ENCODE measurements at regions not wholly inside any gene's neighbourhood (a gene's known extent, or its start where the extent isn't known, plus 50 kb on each side); places are given as distances from the start of the nearest gene placed in this dataset.
"Not testable (repeated sequence)": the region's sequence is repeated elsewhere in the genome, so short reads cannot be mapped to it uniquely, and the experiment has no call there.

GRCh38 chr7:82701949-82702348 lies 258.4 kb upstream of the CACNA2D1 start:
- in situ Hi-C loops (cut with MboI; ENCODE audit: low sequenced_read_pairs) = no loop called here

GRCh38 chr7:82700741-82701140 lies 257.2 kb upstream of the CACNA2D1 start:
- in situ Hi-C loops (cut with MboI; ENCODE audit: low sequenced_read_pairs) = no loop called here

- in situ Hi-C loops (cut with MboI; ENCODE audit: low sequenced_read_pairs) = no loop called here
These were observed 256.2 kb upstream of the CACNA2D1 start for GRCh38 chr7:82699773-82700186.

- in situ Hi-C loops (cut with MboI; ENCODE audit: low sequenced_read_pairs) = no loop called here
These were observed 254.3 kb upstream of the CACNA2D1 start for GRCh38 chr7:82697897-82698296.

GRCh38 chr7:82696631-82697030 lies 253.1 kb upstream of the CACNA2D1 start:
- in situ Hi-C loops (cut with MboI; ENCODE audit: low sequenced_read_pairs) = no loop called here

GRCh38 chr7:82694022-82694421 lies 250.4 kb upstream of the CACNA2D1 start:
- in situ Hi-C loops (cut with MboI; ENCODE audit: low sequenced_read_pairs) = no loop called here

- in situ Hi-C loops (cut with MboI; ENCODE audit: low sequenced_read_pairs) = no loop called here
These were observed 247.4 kb upstream of the CACNA2D1 start for GRCh38 chr7:82690929-82691328.

GRCh38 chr7:82685214-82685613 lies 241.6 kb upstream of the CACNA2D1 start:
- in situ Hi-C loops (cut with MboI; ENCODE audit: low sequenced_read_pairs) = no loop called here

- in situ Hi-C loops (cut with MboI; ENCODE audit: low sequenced_read_pairs) = no loop called here
These were observed 235.1 kb upstream of the CACNA2D1 start for GRCh38 chr7:82678716-82679115.

GRCh38 chr7:82678259-82678658 lies 234.7 kb upstream of the CACNA2D1 start:
- in situ Hi-C loops (cut with MboI; ENCODE audit: low sequenced_read_pairs) = no loop called here

- in situ Hi-C loops (cut with MboI; ENCODE audit: low sequenced_read_pairs) = no loop called here
These were observed 233.9 kb upstream of the CACNA2D1 start for GRCh38 chr7:82677493-82677892.

- in situ Hi-C loops (cut with MboI; ENCODE audit: low sequenced_read_pairs) = no loop called here
These were observed 233.3 kb upstream of the CACNA2D1 start for GRCh38 chr7:82676777-82677463.

GRCh38 chr7:82675396-82675795 lies 231.8 kb upstream of the CACNA2D1 start:
- in situ Hi-C loops (cut with MboI; ENCODE audit: low sequenced_read_pairs) = no loop called here

- in situ Hi-C loops (cut with MboI; ENCODE audit: low sequenced_read_pairs) = no loop called here
These were observed 230.7 kb upstream of the CACNA2D1 start for GRCh38 chr7:82674268-82674667.

- in situ Hi-C loops (cut with MboI; ENCODE audit: low sequenced_read_pairs) = no loop called here
These were observed 228.5 kb upstream of the CACNA2D1 start for GRCh38 chr7:82672078-82672477.

- in situ Hi-C loops (cut with MboI; ENCODE audit: low sequenced_read_pairs) = no loop called here
These were observed 225.6 kb upstream of the CACNA2D1 start for GRCh38 chr7:82669141-82669540.

GRCh38 chr7:82668676-82669075 lies 225.1 kb upstream of the CACNA2D1 start:
- in situ Hi-C loops (cut with MboI; ENCODE audit: low sequenced_read_pairs) = no loop called here

- in situ Hi-C loops (cut with MboI; ENCODE audit: low sequenced_read_pairs) = no loop called here
These were observed 222.5 kb upstream of the CACNA2D1 start for GRCh38 chr7:82665966-82666507.

GRCh38 chr7:82655965-82656364 lies 212.4 kb upstream of the CACNA2D1 start:
- in situ Hi-C loops (cut with MboI; ENCODE audit: low sequenced_read_pairs) = no loop called here

GRCh38 chr7:82650095-82650494 lies 206.5 kb upstream of the CACNA2D1 start:
- in situ Hi-C loops (cut with MboI; ENCODE audit: low sequenced_read_pairs) = not testable (repeated sequence)

GRCh38 chr7:82633592-82633991 lies 190.0 kb upstream of the CACNA2D1 start:
- in situ Hi-C loops (cut with MboI; ENCODE audit: low sequenced_read_pairs) = no loop called here

- in situ Hi-C loops (cut with MboI; ENCODE audit: low sequenced_read_pairs) = no loop called here
These were observed 188.4 kb upstream of the CACNA2D1 start for GRCh38 chr7:82631998-82632397.

GRCh38 chr7:82629583-82629982 lies 186.0 kb upstream of the CACNA2D1 start:
- in situ Hi-C loops (cut with MboI; ENCODE audit: low sequenced_read_pairs) = no loop called here
